ENCODE measurements at regions not wholly inside any gene's neighbourhood (a gene's known extent, or its start where the extent isn't known, plus 50 kb on each side); places are given as distances from the start of the nearest gene placed in this dataset.

- H3K9me2 ChIP-seq (replicated peaks; ENCODE audit: low read depth, low read length) = no peaks in the 10 kb centered on the region
- no peaks in the 10 kb centered on the region for H3K36me3 ChIP-seq (ENCODE audit: insufficient read depth, low read length)
- no peak overlapping the region for H2AFZ ChIP-seq (ENCODE audit: low read length)
- no peak overlapping the region for H3K4me3 ChIP-seq (ENCODE audit: low read length, poor library complexity, severe bottlenecking)
- no peaks in the 10 kb centered on the region for H3K4me1 ChIP-seq (ENCODE audit: insufficient read depth, low read length, poor library complexity, severe bottlenecking)
- H3K9ac ChIP-seq (ENCODE audit: low read depth, low read length, poor library complexity, severe bottlenecking) = no peak overlapping the region
- H3K4me2 ChIP-seq (ENCODE audit: low read depth, low read length, poor library complexity, severe bottlenecking) = no peak overlapping the region
- H3K9me3 ChIP-seq (ENCODE audit: insufficient read depth, low read depth, low read length) = no peaks in the 10 kb centered on the region
- H3F3A ChIP-seq (ENCODE audit: low read depth) = no peaks in the 10 kb centered on the region
- H3K27me3 ChIP-seq (ENCODE audit: insufficient read depth, low read length, poor library complexity, severe bottlenecking) = no peaks in the 10 kb centered on the region
- no peaks in the 10 kb centered on the region for H4K20me1 ChIP-seq (ENCODE audit: insufficient read depth, low read length, poor library complexity, severe bottlenecking)
- H3K79me2 ChIP-seq (ENCODE audit: insufficient read depth, low read length) = no peaks in the 10 kb centered on the region
- TF ChIP-seq EZH2phosphoT487 (IDR thresholded peaks at IDR 0.05; ENCODE audit: borderline replicate concordance) (no peak), CTCF (conservative IDR thresholded peaks at IDR 0.05; ENCODE audit: low read length) (no peak)
Measured at GRCh38 chr7:121475806-121476205, 79.7 kb upstream of the FAM3C start.

- Histone ChIP-seq H3K36me3 (ENCODE audit: insufficient read depth, low read length) (no peaks in the 10 kb centered on the region), H3K27me3 (ENCODE audit: insufficient read depth, low read length, poor library complexity, severe bottlenecking) (no peaks in the 10 kb centered on the region), H4K20me1 (ENCODE audit: insufficient read depth, low read length, poor library complexity, severe bottlenecking) (no peaks in the 10 kb centered on the region), H3K9me3 (ENCODE audit: insufficient read depth, low read depth, low read length) (no peaks in the 10 kb centered on the region), H3K4me3 (ENCODE audit: low read length, poor library complexity, severe bottlenecking) (no peak overlapping the region), H3F3A (ENCODE audit: low read depth) (no peaks in the 10 kb centered on the region), H3K4me2 (ENCODE audit: low read depth, low read length, poor library complexity, severe bottlenecking) (no peak overlapping the region), H3K4me1 (ENCODE audit: insufficient read depth, low read length, poor library complexity, severe bottlenecking) (no peaks in the 10 kb centered on the region), H3K9me2 (replicated peaks; ENCODE audit: low read depth, low read length) (no peaks in the 10 kb centered on the region), H3K79me2 (ENCODE audit: insufficient read depth, low read length) (no peaks in the 10 kb centered on the region), H2AFZ (ENCODE audit: low read length) (no peak overlapping the region), H3K9ac (ENCODE audit: low read depth, low read length, poor library complexity, severe bottlenecking) (no peak overlapping the region)
- TF ChIP-seq EZH2phosphoT487 (IDR thresholded peaks at IDR 0.05; ENCODE audit: borderline replicate concordance) = no peak
- no peak for TF ChIP-seq CTCF (conservative IDR thresholded peaks at IDR 0.05; ENCODE audit: low read length)
Measured at GRCh38 chr7:121474301-121474673, 78.2 kb upstream of the FAM3C start.

GRCh38 chr7:121473645-121474300 is 77.7 kb upstream of the FAM3C start:
- H3K79me2 ChIP-seq (ENCODE audit: insufficient read depth, low read length) = no peaks in the 10 kb centered on the region
- no peaks in the 10 kb centered on the region for H3K9me3 ChIP-seq (ENCODE audit: insufficient read depth, low read depth, low read length)
- no peak overlapping the region for H3K9ac ChIP-seq (ENCODE audit: low read depth, low read length, poor library complexity, severe bottlenecking)
- no peaks in the 10 kb centered on the region for H3K4me1 ChIP-seq (ENCODE audit: insufficient read depth, low read length, poor library complexity, severe bottlenecking)
- no peak overlapping the region for H2AFZ ChIP-seq (ENCODE audit: low read length)
- no peaks in the 10 kb centered on the region for H3K36me3 ChIP-seq (ENCODE audit: insufficient read depth, low read length)
- H4K20me1 ChIP-seq (ENCODE audit: insufficient read depth, low read length, poor library complexity, severe bottlenecking) = no peaks in the 10 kb centered on the region
- no peaks in the 10 kb centered on the region for H3K9me2 ChIP-seq (replicated peaks; ENCODE audit: low read depth, low read length)
- no peaks in the 10 kb centered on the region for H3K27me3 ChIP-seq (ENCODE audit: insufficient read depth, low read length, poor library complexity, severe bottlenecking)
- no peaks in the 10 kb centered on the region for H3F3A ChIP-seq (ENCODE audit: low read depth)
- no peak overlapping the region for H3K4me2 ChIP-seq (ENCODE audit: low read depth, low read length, poor library complexity, severe bottlenecking)
- TF ChIP-seq EZH2phosphoT487 (IDR thresholded peaks at IDR 0.05; ENCODE audit: borderline replicate concordance) (no peak), CTCF (conservative IDR thresholded peaks at IDR 0.05; ENCODE audit: low read length) (no peak)
- no peak overlapping the region for H3K4me3 ChIP-seq (ENCODE audit: low read length, poor library complexity, severe bottlenecking)

Data from Loucy (cell line).